ENCODE measurements at regions not wholly inside any gene's neighbourhood (a gene's known extent, or its start where the extent isn't known, plus 50 kb on each side); places are given as distances from the start of the nearest gene placed in this dataset.
"Not testable (repeated sequence)": the region's sequence is repeated elsewhere in the genome, so short reads cannot be mapped to it uniquely, and the experiment has no call there.

DNA sequence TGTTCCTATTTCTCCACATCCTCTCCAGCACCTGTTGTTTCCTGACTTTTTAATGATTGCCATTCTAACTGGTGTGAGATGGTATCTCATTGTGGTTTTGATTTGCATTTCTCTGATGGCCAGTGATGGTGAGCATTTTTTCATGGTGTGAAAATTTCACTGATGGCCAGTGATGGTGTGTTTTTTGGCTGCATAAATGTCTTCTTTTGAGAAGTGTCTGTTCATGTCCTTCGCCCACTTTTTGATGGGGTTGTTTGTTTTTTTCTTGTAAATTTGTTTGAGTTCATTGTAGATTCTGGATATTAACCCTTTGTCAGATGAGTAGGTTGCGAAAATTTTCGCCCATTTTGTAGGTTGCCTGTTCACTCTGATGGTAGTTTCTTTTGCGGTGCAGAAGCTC lies 142.2 kb upstream of the ELL2 start:
- TF ChIP-seq, protein P1, sequence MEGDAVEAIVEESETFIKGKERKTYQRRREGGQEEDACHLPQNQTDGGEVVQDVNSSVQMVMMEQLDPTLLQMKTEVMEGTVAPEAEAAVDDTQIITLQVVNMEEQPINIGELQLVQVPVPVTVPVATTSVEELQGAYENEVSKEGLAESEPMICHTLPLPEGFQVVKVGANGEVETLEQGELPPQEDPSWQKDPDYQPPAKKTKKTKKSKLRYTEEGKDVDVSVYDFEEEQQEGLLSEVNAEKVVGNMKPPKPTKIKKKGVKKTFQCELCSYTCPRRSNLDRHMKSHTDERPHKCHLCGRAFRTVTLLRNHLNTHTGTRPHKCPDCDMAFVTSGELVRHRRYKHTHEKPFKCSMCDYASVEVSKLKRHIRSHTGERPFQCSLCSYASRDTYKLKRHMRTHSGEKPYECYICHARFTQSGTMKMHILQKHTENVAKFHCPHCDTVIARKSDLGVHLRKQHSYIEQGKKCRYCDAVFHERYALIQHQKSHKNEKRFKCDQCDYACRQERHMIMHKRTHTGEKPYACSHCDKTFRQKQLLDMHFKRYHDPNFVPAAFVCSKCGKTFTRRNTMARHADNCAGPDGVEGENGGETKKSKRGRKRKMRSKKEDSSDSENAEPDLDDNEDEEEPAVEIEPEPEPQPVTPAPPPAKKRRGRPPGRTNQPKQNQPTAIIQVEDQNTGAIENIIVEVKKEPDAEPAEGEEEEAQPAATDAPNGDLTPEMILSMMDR (IDR thresholded peaks at IDR 0.05), result not testable (repeated sequence)
- not testable (repeated sequence) for TF ChIP-seq ZFX (IDR thresholded peaks at IDR 0.05; ENCODE audit: borderline replicate concordance)
